ENCODE measurements at regions not wholly inside any gene's neighbourhood (a gene's known extent, or its start where the extent isn't known, plus 50 kb on each side); places are given as distances from the start of the nearest gene placed in this dataset.

DNA sequence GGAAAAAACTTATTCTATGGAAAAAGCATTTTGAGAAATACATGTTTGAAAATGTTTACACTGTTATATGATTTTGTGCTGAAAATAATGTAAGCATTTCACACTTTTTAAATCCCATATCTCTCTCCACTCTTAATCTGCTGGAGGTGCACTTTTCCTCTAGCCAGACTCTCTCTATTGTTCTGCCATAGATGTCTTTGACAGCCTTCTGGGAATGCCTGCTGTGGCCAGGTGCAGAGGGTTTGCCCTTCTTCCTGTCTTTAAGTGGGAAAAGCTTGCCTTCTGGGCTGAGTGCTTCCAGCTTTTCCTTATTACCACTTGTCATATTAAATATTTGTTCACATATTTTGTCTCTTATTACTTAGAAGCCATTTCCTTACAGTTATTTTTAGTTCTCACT, 60.1 kb upstream of the PPM1H start:
- no peak for DNase-seq (ENCODE audit: low read depth)

DNA sequence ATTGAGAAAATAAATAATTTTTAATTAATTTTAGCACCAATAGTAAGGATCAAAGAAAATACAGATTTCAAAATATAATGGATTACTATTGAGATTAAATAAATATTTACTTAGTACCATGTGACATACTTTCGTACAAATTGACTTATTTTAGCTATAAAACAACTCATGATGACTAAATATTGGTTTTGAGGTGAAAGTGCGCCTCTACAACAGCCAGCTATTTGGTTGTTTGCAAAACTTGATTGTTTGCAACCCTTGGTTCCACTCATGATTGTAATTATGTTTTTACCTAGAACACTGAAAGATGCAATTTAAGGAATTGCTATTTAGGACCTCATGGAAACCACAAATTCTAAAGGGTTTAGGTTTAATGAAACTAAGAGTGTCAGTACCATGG, 51.9 kb upstream of the PPM1H start:
- no peak for DNase-seq (ENCODE audit: low read depth)

Measured in Daoy (cell line).